NCI-H526 treated with DMSO at 0.1 percent for 48 hours (cell line): ENCODE measurements at regions not wholly inside any gene's neighbourhood (a gene's known extent, or its start where the extent isn't known, plus 50 kb on each side); places are given as distances from the start of the nearest gene placed in this dataset.

ENCODE experiments used
- DNase-seq: peaks from one replicate; lab custom pipeline; 2025; lab: John Stamatoyannopoulos, UW

- no peak for DNase-seq
These were observed 575.7 kb upstream of the CDH5 start for GRCh38 chr16:65790768-65791167.

GRCh38 chr16:65789161-65789945 is 577.1 kb upstream of the CDH5 start:
- DNase-seq, result no peak

GRCh38 chr16:65788434-65789140 is 577.9 kb upstream of the CDH5 start:
- no peak for DNase-seq

GRCh38 chr16:65787921-65788320 is 578.6 kb upstream of the CDH5 start:
- DNase-seq, result no peak

- DNase-seq, result no peak
These were observed 579.6 kb upstream of the CDH5 start for GRCh38 chr16:65786916-65787315.

GRCh38 chr16:65783709-65784474 is 582.6 kb upstream of the CDH5 start:
- no peak for DNase-seq

- DNase-seq, result no peak
These were observed 583.6 kb upstream of the CDH5 start for GRCh38 chr16:65782611-65783600.

GRCh38 chr16:65781855-65782254 is 584.6 kb upstream of the CDH5 start:
- no peak for DNase-seq

GRCh38 chr16:65781363-65781762 is 585.1 kb upstream of the CDH5 start:
- DNase-seq, result no peak

GRCh38 chr16:65779201-65779600 is 587.3 kb upstream of the CDH5 start:
- DNase-seq, result no peak

GRCh38 chr16:65776639-65777183 is 589.8 kb upstream of the CDH5 start:
- DNase-seq, result no peak

- DNase-seq, result no peak
These were observed 590.7 kb upstream of the CDH5 start for GRCh38 chr16:65775829-65776228.

GRCh38 chr16:65774350-65774749 is 592.1 kb upstream of the CDH5 start:
- no peak for DNase-seq

GRCh38 chr16:65773301-65773874 is 593.1 kb upstream of the CDH5 start:
- no peak for DNase-seq

- no peak for DNase-seq
These were observed 594.3 kb upstream of the CDH5 start for GRCh38 chr16:65772134-65772732.

GRCh38 chr16:65771707-65772106 is 594.8 kb upstream of the CDH5 start:
- DNase-seq, result no peak

- DNase-seq, result no peak
These were observed 595.7 kb upstream of the CDH5 start for GRCh38 chr16:65770752-65771151.

- DNase-seq, result no peak
These were observed 596.6 kb upstream of the CDH5 start for GRCh38 chr16:65769776-65770438.

- DNase-seq, result peak; percentile 0
These were observed 597.4 kb upstream of the CDH5 start for GRCh38 chr16:65769055-65769465.

- no peak for DNase-seq
These were observed 599.4 kb upstream of the CDH5 start for GRCh38 chr16:65767125-65767524.
